ENCODE measurements at regions not wholly inside any gene's neighbourhood (a gene's known extent, or its start where the extent isn't known, plus 50 kb on each side); places are given as distances from the start of the nearest gene placed in this dataset.

DNA sequence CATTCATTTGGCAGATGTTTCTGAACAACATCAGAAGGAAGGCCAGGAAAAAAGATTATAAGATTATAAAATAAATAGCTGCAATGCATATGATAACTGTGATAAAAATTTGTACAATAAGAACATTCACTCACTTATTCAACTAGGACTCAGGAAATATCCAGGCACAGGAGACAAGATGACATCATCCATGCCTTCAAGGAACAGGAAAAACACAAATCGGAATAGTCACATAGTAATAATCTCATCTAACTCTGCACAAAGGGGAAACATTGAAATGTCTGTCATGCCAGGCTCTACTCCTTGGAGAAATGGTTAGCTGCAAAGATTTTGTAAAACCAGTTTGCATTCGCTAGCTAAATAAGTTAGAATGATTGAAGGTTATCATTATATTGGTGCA is 233.5 kb upstream of the AGTR1 start:
- Histone ChIP-seq H3K4me3 (ENCODE audit: low read depth, low read length) (no peak overlapping the region), H3K4me1 (no peaks in the 10 kb centered on the region), H3K27me3 (no peaks in the 10 kb centered on the region), H3K9me3 (no peaks in the 10 kb centered on the region), H3K36me3 (no peaks in the 10 kb centered on the region)
- no peak for DNase-seq
- no peak for TF ChIP-seq CTCF (IDR thresholded peaks at IDR 0.05; ENCODE audit: low read depth, low read length)

DNA sequence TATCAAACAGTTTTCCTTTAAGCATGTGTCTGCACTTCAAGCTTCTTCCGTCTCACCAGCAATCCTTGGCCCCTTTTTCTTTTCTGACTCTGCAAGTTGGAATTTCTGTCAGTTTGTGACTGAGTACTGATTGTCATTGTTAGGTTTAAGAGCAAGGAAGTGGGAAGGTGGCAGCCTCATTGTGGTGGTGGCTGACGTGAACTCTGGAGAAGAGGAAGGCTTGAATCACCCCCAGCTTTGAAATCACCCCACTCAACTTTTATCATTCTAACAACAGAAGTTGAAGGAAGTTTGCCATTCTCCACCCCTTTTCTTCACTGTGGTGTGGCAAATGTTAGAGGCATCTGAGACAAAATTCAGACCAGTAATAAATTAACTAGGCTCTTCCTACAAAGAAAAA is 231.6 kb upstream of the AGTR1 start:
- DNase-seq: no peak
- Histone ChIP-seq H3K27me3 (no peaks in the 10 kb centered on the region), H3K36me3 (no peaks in the 10 kb centered on the region), H3K4me3 (ENCODE audit: low read depth, low read length) (no peak overlapping the region), H3K9me3 (no peaks in the 10 kb centered on the region), H3K4me1 (no peaks in the 10 kb centered on the region)
- no peak for TF ChIP-seq CTCF (IDR thresholded peaks at IDR 0.05; ENCODE audit: low read depth, low read length)

DNA sequence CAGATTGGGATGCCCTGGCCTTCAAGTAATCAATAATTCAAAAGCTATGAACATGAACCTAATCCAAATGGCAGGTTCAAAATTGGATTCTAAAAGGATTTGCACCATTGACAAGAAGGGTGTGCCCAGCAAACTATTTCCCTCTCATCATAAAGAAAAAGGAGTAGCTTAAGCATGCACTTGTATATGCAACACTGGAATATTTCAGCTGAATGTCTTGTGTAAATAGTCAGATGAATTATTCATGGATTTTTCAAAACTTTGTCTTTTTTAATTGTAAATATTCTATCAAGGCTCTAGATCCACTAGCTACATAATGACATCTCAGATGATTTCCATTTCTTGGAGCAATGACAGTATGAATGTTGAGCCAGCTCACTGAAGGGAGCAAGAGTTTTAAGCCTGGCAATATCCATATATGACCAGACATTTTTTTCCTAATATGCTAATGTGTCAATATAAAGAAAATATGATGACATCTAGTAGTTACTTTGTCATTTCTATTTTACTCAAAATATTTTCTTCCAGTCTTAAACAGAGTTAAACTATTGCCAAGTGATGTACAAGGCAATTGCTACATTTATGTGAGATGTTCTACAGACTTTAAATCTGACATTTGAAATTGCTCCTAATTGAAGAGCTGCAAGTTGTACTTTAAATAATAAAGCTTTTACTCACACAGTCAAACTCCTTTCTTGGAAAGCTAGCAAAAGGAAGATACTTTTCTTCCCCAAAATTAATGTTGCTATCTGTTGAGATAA is 230.5 kb upstream of the AGTR1 start:
- no peaks in the 10 kb centered on the region for H3K36me3 ChIP-seq
- DNase-seq: no peak
- no peak overlapping the region for H3K4me3 ChIP-seq (ENCODE audit: low read depth, low read length)
- no peak for TF ChIP-seq CTCF (IDR thresholded peaks at IDR 0.05; ENCODE audit: low read depth, low read length)
- H3K27me3 ChIP-seq: no peaks in the 10 kb centered on the region
- H3K4me1 ChIP-seq: no peaks in the 10 kb centered on the region
- H3K9me3 ChIP-seq: no peaks in the 10 kb centered on the region

DNA sequence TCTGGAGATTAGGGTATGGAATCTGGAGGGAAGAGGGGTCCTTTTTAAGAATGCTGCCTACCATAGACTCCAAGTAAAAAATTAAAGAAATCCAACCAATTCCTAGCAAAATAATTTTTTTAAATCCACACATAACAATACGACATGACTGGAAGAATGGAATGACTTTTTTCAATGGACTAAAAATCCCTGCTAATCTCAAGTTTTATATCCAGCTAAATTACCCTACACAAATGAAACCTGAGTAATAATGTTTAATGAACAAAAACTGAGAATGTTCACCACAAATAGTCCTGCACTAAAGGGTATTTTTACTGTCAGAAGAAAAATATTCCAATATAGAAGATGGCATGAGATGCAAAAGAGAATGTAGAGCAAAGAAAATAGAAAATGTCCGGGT is 220.3 kb upstream of the AGTR1 start:
- H3K9me3 ChIP-seq: no peaks in the 10 kb centered on the region
- no peak overlapping the region for H3K4me3 ChIP-seq (ENCODE audit: low read depth, low read length)
- H3K27me3 ChIP-seq: no peaks in the 10 kb centered on the region
- no peak for DNase-seq
- H3K36me3 ChIP-seq: no peaks in the 10 kb centered on the region
- no peaks in the 10 kb centered on the region for H3K4me1 ChIP-seq
- no peak for TF ChIP-seq CTCF (IDR thresholded peaks at IDR 0.05; ENCODE audit: low read depth, low read length)

- Histone ChIP-seq H3K4me3 (ENCODE audit: low read depth, low read length) (no peak overlapping the region), H3K4me1 (no peaks in the 10 kb centered on the region), H3K27me3 (no peaks in the 10 kb centered on the region; the same call in 1 of the 2 replicates), H3K36me3 (no peaks in the 10 kb centered on the region), H3K9me3 (no peaks in the 10 kb centered on the region)
- DNase-seq: no peak
- TF ChIP-seq CTCF (IDR thresholded peaks at IDR 0.05; ENCODE audit: low read depth, low read length): no peak
Observed at GRCh38 chr3:148493631-148494030, 204.1 kb upstream of the AGTR1 start.

- no peak for TF ChIP-seq CTCF (IDR thresholded peaks at IDR 0.05; ENCODE audit: low read depth, low read length)
- Histone ChIP-seq H3K4me3 (ENCODE audit: low read depth, low read length) (no peak overlapping the region), H3K36me3 (no peaks in the 10 kb centered on the region), H3K27me3 (no peaks in the 10 kb centered on the region; the same call in 1 of the 2 replicates), H3K9me3 (no peaks in the 10 kb centered on the region), H3K4me1 (no peaks in the 10 kb centered on the region)
- no peak for DNase-seq
Observed at GRCh38 chr3:148494451-148494850, 203.3 kb upstream of the AGTR1 start.
